ENCODE measurements at regions not wholly inside any gene's neighbourhood (a gene's known extent, or its start where the extent isn't known, plus 50 kb on each side); places are given as distances from the start of the nearest gene placed in this dataset.

DNA sequence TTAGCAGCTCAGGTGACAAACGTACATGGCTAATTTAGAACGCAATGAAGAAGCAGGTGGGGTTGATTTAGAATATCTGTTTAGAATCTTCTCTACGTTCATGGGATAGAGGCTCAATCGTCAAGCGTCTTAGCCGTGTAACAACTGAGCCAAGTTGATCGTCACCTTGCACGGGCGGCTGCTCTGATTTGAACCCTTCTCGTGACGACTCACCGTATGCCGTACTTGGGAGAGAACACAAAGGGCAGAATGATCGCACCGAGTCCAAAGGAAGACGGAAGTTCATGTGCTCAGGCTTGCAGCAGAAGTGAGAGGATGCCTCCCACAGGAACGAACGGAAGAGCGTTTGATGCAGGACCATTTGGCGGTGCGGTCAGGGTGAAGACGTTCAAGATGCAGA, 108.3 kb upstream of the TCERG1L start:
- no peaks in the 10 kb centered on the region for H3K4me1 ChIP-seq
- peaks cover 0 to 8% of the 10 kb centered on the region in 2 donors for H3K9me3 ChIP-seq
- DNase-seq (ENCODE audit: low spot score in 2 of 2) = no peak
- TF ChIP-seq, protein P1, sequence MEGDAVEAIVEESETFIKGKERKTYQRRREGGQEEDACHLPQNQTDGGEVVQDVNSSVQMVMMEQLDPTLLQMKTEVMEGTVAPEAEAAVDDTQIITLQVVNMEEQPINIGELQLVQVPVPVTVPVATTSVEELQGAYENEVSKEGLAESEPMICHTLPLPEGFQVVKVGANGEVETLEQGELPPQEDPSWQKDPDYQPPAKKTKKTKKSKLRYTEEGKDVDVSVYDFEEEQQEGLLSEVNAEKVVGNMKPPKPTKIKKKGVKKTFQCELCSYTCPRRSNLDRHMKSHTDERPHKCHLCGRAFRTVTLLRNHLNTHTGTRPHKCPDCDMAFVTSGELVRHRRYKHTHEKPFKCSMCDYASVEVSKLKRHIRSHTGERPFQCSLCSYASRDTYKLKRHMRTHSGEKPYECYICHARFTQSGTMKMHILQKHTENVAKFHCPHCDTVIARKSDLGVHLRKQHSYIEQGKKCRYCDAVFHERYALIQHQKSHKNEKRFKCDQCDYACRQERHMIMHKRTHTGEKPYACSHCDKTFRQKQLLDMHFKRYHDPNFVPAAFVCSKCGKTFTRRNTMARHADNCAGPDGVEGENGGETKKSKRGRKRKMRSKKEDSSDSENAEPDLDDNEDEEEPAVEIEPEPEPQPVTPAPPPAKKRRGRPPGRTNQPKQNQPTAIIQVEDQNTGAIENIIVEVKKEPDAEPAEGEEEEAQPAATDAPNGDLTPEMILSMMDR (IDR thresholded peaks at IDR 0.05) = no peak
- no peak for TF ChIP-seq POLR2AphosphoS5 (IDR thresholded peaks at IDR 0.05)
- TF ChIP-seq POLR2A (IDR thresholded peaks at IDR 0.05) = no peak
- H3K4me3 ChIP-seq = no peak overlapping the region
- H3K36me3 ChIP-seq = no peaks in the 10 kb centered on the region
- no peak overlapping the region for H3K27ac ChIP-seq
- intact Hi-C loops (cut with DNase I; ENCODE audit: low total_unique reads) = no loop called here
- H3K27me3 ChIP-seq = peaks cover 0 to 20% of the 10 kb centered on the region in 2 donors

DNA sequence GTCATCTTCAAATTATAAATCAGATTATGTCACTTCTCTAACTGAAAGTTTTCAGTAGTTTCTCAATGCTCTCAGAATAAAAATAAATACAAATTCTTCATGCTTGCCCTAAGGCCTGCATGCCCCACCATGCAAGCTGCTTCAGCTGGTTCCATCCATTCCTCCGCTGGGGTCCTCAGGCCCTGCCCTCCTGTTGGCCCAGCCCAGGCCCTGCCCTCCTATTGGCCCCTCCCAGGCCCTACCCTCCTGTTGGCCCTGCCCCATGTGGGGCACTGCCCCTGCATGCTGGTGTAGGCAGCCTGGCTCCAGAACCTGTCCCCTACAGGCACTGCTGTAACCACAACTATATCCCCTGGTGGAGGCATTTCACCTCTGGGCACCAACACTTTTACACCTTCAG, 109.3 kb upstream of the TCERG1L start:
- no peak for DNase-seq (ENCODE audit: low spot score in 2 of 2)
- intact Hi-C loops (cut with DNase I; ENCODE audit: low total_unique reads) = no loop called here

DNA sequence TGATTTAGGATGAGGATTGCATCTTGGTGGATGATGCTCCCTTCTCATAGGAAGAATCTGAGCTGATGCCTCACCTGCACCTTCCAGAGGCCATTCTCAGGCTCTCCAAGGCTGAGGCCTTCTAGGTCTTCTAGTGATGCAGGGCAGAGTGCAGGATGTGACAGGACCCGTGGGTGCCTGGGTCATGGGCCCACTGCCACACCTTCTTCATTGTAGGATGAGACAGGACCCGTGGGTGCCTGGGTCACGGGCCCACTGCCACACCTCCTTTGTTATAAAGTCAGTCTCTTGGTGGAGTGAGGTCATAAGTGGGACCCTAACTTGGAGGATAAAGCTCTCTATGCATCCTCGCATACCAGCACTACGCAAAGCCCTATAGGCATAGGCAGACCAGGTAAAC, 109.9 kb upstream of the TCERG1L start:
- no peak for DNase-seq (ENCODE audit: low spot score in 2 of 2)
- no peaks in the 10 kb centered on the region for H3K4me1 ChIP-seq

More for the DNA sequence above, 109.3 kb upstream of the TCERG1L start:
- no peak overlapping the region for H3K4me3 ChIP-seq
- H3K36me3 ChIP-seq = no peaks in the 10 kb centered on the region
- TF ChIP-seq POLR2AphosphoS5 (IDR thresholded peaks at IDR 0.05) = no peak
- TF ChIP-seq POLR2A (IDR thresholded peaks at IDR 0.05) = no peak
- TF ChIP-seq, protein P1 (IDR thresholded peaks at IDR 0.05) = no peak
- H3K4me1 ChIP-seq = no peaks in the 10 kb centered on the region
- H3K27ac ChIP-seq = no peak overlapping the region
- H3K9me3 ChIP-seq = peaks cover 0 to 8% of the 10 kb centered on the region in 2 donors
- peaks cover 0 to 30% of the 10 kb centered on the region in 2 donors for H3K27me3 ChIP-seq

DNA sequence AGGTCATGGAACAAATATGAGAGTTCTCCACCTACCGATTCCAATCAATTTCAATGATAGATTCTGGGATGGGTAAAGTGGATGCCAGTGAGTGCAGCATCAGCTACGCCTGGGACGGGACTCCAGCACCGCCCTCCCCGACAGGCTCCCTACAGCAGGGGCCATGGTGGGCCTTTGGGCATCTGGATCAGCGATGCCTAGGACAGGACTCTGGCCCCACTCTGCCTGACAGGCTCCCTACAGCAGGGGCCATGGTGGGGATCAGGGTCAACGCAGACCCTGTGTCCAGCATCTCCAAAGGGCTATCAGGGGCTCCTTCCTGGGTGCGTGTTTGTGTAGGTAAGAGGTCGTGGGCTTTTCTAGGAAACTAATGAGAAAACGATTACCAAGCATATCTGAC, 111.2 kb upstream of the TCERG1L start:
- Histone ChIP-seq H3K4me3 (no peak overlapping the region), H3K27me3 (peaks cover 0 to 34% of the 10 kb centered on the region in 2 donors), H3K4me1 (no peaks in the 10 kb centered on the region), H3K36me3 (no peaks in the 10 kb centered on the region), H3K9me3 (no peaks in the 10 kb centered on the region), H3K27ac (no peak overlapping the region)
- TF ChIP-seq POLR2AphosphoS5 (IDR thresholded peaks at IDR 0.05) (no peak), POLR2A (IDR thresholded peaks at IDR 0.05) (no peak)
- TF ChIP-seq, protein P1 (IDR thresholded peaks at IDR 0.05) = no peak
- intact Hi-C loops (cut with DNase I; ENCODE audit: low total_unique reads) = no loop called here
- no peak for DNase-seq (ENCODE audit: low spot score in 2 of 2)

More for the DNA sequence above, 109.9 kb upstream of the TCERG1L start:
- intact Hi-C loops (cut with DNase I; ENCODE audit: low total_unique reads) = no loop called here
- H3K4me3 ChIP-seq = no peak overlapping the region
- peaks cover 0 to 34% of the 10 kb centered on the region in 2 donors for H3K27me3 ChIP-seq
- H3K9me3 ChIP-seq = peaks cover 0 to 8% of the 10 kb centered on the region in 2 donors
- no peak overlapping the region for H3K27ac ChIP-seq
- no peaks in the 10 kb centered on the region for H3K36me3 ChIP-seq
- TF ChIP-seq POLR2A (IDR thresholded peaks at IDR 0.05) (no peak), POLR2AphosphoS5 (IDR thresholded peaks at IDR 0.05) (no peak)
- TF ChIP-seq, protein P1 (IDR thresholded peaks at IDR 0.05) = no peak

DNA sequence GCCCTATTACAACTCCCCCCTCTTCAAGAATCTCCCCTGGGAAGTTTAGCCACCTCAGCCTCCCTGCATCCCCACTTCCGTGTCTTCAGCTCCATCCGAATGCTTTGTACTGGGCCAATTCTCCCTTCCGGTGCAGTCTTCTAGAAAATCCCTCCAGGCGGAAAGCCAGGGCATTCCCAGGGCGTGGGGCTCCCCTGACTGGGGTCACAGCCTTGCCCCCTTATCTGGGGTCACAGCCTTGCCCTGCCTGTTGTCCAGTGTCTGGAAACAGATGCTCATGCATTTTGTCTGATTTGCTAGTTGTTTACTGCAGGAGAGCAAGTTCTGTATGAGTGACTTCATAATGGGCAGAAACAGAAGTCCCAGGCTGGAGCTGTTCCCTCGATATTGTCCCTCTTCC, 112.5 kb upstream of the TCERG1L start:
- Histone ChIP-seq H3K27me3 (peaks cover 0 to 39% of the 10 kb centered on the region in 2 donors), H3K27ac (no peak overlapping the region), H3K36me3 (no peaks in the 10 kb centered on the region), H3K4me3 (no peak overlapping the region), H3K4me1 (no peaks in the 10 kb centered on the region), H3K9me3 (no peaks in the 10 kb centered on the region)
- intact Hi-C loops (cut with DNase I; ENCODE audit: low total_unique reads) = no loop called here
- DNase-seq (ENCODE audit: low spot score in 2 of 2) = no peak
- TF ChIP-seq, protein P1 (IDR thresholded peaks at IDR 0.05) = no peak
- no peak for TF ChIP-seq POLR2AphosphoS5 (IDR thresholded peaks at IDR 0.05)
- TF ChIP-seq POLR2A (IDR thresholded peaks at IDR 0.05) = no peak
